ENCODE measurements at regions not wholly inside any gene's neighbourhood (a gene's known extent, or its start where the extent isn't known, plus 50 kb on each side); places are given as distances from the start of the nearest gene placed in this dataset.

DNA sequence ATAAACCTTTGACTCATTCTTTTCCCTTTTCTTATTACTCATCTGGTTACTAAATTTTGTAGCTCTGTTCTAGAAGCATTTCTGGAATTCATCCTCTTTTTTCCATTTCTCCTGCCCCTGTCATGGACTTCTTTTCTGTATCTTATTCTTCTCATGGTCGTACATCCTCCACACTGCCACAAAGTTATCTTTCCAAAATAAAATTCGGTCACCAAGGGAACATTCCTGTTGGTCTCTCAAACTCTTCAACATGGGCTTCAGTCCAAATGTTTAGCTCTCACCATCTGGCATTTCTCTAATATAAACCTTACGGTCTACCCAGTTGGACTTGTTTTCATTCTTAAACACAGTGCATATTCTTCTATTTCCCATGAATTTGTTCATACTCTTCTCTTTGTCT, 428.8 kb upstream of the ID4 start:
- POLR2A ChIA-PET, result no interaction called here
- no peak for DNase-seq (ENCODE audit: extremely low spot score)
- CTCF ChIA-PET, result interaction anchor here (1.2 kb wide), 1 partner anchor 15 kb away, joined by 3 read pairs; no protein-coding TSS in a partner anchor
- TF ChIP-seq, protein P1, sequence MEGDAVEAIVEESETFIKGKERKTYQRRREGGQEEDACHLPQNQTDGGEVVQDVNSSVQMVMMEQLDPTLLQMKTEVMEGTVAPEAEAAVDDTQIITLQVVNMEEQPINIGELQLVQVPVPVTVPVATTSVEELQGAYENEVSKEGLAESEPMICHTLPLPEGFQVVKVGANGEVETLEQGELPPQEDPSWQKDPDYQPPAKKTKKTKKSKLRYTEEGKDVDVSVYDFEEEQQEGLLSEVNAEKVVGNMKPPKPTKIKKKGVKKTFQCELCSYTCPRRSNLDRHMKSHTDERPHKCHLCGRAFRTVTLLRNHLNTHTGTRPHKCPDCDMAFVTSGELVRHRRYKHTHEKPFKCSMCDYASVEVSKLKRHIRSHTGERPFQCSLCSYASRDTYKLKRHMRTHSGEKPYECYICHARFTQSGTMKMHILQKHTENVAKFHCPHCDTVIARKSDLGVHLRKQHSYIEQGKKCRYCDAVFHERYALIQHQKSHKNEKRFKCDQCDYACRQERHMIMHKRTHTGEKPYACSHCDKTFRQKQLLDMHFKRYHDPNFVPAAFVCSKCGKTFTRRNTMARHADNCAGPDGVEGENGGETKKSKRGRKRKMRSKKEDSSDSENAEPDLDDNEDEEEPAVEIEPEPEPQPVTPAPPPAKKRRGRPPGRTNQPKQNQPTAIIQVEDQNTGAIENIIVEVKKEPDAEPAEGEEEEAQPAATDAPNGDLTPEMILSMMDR (IDR thresholded peaks at IDR 0.05; ENCODE audit: control extremely low read depth, extremely low read depth, low read depth, missing control alignments), result no peak

DNA sequence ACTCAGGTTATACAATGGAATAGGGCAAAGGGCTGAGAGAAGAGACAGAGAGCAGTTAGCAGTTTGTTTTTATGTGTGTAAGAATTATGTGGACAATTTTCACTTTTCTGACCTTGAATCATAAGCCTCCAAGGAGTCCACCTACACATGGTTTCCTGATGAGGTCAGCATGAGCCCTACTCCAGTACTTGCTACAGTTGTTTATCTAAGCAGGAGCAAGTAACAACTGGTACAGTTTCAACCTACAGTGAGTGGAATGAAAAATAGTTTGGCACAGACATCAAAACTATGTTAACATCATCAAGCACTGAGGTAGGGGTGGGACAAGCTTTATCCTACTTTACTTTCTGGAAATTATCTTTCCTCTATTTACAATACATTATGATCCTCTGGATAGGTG, 426.7 kb upstream of the ID4 start:
- DNase-seq (ENCODE audit: extremely low spot score), result no peak
- ChIA-PET CTCF (no interaction called here), POLR2A (no interaction called here)
- TF ChIP-seq, protein P1 (IDR thresholded peaks at IDR 0.05; ENCODE audit: control extremely low read depth, extremely low read depth, low read depth, missing control alignments), result no peak

DNA sequence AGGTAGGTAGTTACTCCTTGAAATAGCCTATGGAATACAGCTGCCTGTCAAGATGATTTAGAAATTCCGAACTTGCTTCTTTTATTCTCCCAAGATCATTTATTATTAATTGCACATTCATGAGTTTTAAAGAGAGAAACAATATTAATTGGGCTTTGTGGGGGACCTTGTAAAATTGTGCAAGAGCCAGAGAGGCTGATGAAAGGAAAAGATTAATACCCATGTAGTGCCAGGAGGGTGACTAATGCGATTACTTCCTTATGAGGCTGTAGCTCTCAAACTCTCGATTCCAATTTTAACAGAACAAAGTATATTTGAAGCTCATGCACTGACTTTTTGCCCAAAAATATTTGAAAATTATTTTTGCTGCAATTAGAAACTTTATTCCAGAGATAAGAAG, 423.8 kb upstream of the ID4 start:
- no peak for DNase-seq (ENCODE audit: extremely low spot score)
- POLR2A ChIA-PET, result no interaction called here
- CTCF ChIA-PET, result no interaction called here
- TF ChIP-seq, protein P1 (IDR thresholded peaks at IDR 0.05; ENCODE audit: control extremely low read depth, extremely low read depth, low read depth, missing control alignments), result no peak

DNA sequence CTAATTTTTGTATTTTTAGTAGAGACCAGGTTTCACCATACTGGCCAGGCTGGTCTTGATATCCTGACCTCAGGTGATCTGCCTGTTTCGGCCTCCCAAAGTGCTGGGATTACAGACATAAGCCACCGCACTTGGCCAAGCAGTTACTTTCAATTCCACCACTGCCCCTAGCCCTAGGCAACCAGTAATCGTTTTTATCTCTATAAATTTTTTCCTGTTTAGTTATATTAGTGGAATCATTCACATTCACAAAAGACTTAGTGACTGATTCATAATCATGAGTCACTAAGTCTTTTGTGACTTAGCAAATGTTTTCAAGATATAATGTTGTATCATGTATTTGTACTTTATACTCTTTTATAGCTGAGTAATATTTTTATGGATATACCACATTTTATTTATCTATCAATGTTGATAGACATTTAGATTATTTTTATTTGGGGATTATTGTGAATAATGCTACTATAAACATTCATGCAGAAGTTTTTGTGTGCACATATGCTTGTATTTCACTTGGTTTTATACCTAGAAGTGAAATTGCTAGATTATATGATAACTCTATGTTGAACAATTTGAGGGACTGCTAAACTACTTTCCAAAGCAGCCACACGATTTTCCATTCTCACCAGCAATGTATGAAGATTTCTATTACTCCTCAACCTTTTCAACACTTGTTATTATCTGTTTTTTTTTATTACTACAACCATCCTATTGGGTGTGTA, 421.4 kb upstream of the ID4 start:
- ChIA-PET POLR2A (no interaction called here), CTCF (no interaction called here)
- no peak for DNase-seq (ENCODE audit: extremely low spot score)
- TF ChIP-seq, protein P1 (IDR thresholded peaks at IDR 0.05; ENCODE audit: control extremely low read depth, extremely low read depth, low read depth, missing control alignments), result no peak

DNA sequence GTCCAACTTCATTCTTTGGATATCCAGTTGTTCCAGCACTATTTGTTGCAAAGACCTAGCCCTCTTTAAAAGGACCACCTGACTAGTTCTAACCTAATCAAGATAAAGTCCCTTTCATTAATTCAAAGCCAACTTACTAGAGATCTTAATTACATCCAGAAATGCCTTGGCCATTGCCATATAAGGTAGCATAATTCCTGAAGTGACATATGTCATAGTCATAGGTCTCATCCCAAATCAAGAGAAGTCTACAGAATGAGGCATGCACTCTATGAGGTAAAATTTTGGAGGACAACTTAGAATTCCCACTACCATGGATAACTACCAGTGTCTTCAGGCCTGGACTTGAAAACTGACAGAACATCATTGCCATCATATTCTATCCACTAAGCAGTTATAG, 420.4 kb upstream of the ID4 start:
- CTCF ChIA-PET, result no interaction called here
- DNase-seq (ENCODE audit: extremely low spot score), result no peak
- POLR2A ChIA-PET, result no interaction called here

DNA sequence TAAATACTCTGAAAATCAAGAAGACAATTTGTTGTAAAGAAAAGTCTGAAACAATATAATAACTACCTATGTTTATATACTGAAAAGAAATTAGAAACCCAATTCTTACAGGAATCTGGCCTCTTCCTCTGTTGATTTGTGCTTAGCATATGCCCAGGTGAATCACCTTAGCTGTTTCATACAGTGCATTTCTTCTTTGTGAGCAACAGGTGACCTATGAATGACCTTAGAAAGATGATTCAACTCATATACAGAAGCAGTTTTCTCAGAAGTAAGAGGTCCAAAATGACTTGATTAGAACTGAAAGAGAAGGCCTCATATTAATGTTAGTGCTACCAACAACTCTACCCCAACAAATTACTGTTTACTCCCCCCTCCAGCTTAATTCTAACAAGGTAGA, 419.5 kb upstream of the ID4 start:
- TF ChIP-seq, protein P1 (IDR thresholded peaks at IDR 0.05; ENCODE audit: control extremely low read depth, extremely low read depth, low read depth, missing control alignments), result no peak
- ChIA-PET POLR2A (no interaction called here), CTCF (no interaction called here)
- DNase-seq (ENCODE audit: extremely low spot score), result no peak

More for the DNA sequence above, 420.4 kb upstream of the ID4 start:
- TF ChIP-seq, protein P1 (IDR thresholded peaks at IDR 0.05; ENCODE audit: control extremely low read depth, extremely low read depth, low read depth, missing control alignments), result no peak
